ENCODE measurements at regions not wholly inside any gene's neighbourhood (a gene's known extent, or its start where the extent isn't known, plus 50 kb on each side); places are given as distances from the start of the nearest gene placed in this dataset.
"Not testable (repeated sequence)": the region's sequence is repeated elsewhere in the genome, so short reads cannot be mapped to it uniquely, and the experiment has no call there.

DNA sequence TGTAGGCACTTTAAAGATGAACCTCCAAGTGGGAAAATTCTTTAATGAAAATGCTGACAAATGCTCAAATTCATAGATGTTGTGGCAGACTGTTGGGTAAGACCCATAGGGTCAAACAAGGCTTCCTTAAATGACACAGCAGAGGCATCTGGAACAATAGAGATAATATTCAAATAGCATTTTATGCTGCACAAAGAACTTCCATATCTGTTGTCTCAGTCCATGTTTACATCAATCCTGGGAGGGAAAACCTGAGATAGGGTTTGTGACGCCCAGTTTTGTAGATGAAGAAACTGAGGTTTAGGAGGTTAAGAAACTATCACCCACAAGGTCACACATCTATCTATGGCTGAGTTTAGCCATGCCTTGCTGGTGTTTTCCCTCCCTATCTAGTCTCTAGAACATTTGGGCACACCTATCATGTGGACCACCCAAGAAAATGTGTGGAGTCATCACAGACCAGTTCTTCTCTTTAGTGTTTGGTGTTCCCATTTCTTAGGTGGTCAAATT lies 106.4 kb downstream of the EHF start:
- DNase-seq (ENCODE audit: extremely low spot score): no peak
- POLR2A ChIA-PET: no interaction called here
- CTCF ChIA-PET: no interaction called here
- TF ChIP-seq LEF1 (IDR thresholded peaks at IDR 0.05; ENCODE audit: borderline replicate concordance) (no peak), CTBP1 (IDR thresholded peaks at IDR 0.05; ENCODE audit: borderline replicate concordance) (no peak), SP1 (IDR thresholded peaks at IDR 0.05) (no peak), FOXK2 (IDR thresholded peaks at IDR 0.05) (no peak), L3MBTL2 (conservative IDR thresholded peaks at IDR 0.05) (no peak), FOXA1 (IDR thresholded peaks at IDR 0.05) (no peak), HDGF (IDR thresholded peaks at IDR 0.05; ENCODE audit: borderline replicate concordance) (no peak), BHLHE40 (IDR thresholded peaks at IDR 0.05; ENCODE audit: borderline replicate concordance) (no peak)

DNA sequence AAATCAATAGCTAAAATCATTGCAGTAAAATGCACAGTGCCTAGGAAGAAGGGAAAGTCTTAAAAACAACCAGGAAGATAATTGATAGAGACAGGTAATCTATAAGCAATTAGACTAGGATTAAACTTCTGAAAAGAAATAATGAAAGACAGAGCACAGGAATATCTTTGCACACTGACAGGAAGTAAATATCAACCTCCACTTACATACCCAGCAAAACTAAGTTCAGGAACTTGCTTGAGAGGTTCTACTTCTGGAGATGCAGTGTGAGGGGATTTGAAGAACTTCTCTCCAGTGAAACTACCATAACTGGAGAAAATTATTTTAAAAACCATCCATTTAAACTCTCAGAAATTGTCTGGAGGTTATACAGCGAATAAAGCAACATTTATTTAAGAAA lies 104.1 kb downstream of the EHF start:
- ChIA-PET POLR2A (no interaction called here), CTCF (no interaction called here)
- TF ChIP-seq BHLHE40 (IDR thresholded peaks at IDR 0.05; ENCODE audit: borderline replicate concordance) (no peak), FOXM1 (IDR thresholded peaks at IDR 0.05; ENCODE audit: borderline replicate concordance) (no peak), ELF4 (IDR thresholded peaks at IDR 0.05) (no peak), HDGF (IDR thresholded peaks at IDR 0.05; ENCODE audit: borderline replicate concordance) (no peak), FOXK2 (IDR thresholded peaks at IDR 0.05) (no peak), SP1 (IDR thresholded peaks at IDR 0.05) (no peak), NFRKB (IDR thresholded peaks at IDR 0.05) (no peak), L3MBTL2 (conservative IDR thresholded peaks at IDR 0.05) (no peak), TARDBP (IDR thresholded peaks at IDR 0.05) (no peak), ARNT (IDR thresholded peaks at IDR 0.05) (no peak), ZNF384 (IDR thresholded peaks at IDR 0.05) (no peak), PKNOX1 (IDR thresholded peaks at IDR 0.05) (no peak), CTBP1 (IDR thresholded peaks at IDR 0.05; ENCODE audit: borderline replicate concordance) (no peak), SUZ12 (IDR thresholded peaks at IDR 0.05) (no peak), FOXA1 (IDR thresholded peaks at IDR 0.05) (no peak), LEF1 (IDR thresholded peaks at IDR 0.05; ENCODE audit: borderline replicate concordance) (no peak)

DNA sequence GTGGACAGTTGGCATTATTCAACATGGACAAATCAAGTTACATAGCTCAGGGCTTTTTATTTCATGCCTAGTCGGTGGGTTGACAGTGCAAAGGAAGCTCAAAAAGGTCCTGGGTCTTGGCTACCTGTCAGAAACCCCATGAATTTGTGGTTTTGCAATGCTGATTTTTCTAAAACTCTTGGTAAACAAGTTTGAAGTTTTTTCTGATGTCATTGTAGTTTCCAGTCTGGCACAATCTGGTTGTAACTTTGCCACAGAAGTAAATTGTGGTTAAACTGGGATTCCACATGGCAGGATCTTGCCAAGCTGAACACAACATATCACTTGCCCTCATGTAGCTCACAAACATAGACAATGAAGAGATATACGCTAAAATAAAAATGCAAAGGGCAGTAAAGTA lies 100.8 kb downstream of the EHF start:
- TF ChIP-seq FOXM1 (IDR thresholded peaks at IDR 0.05; ENCODE audit: borderline replicate concordance) (no peak), SP1 (IDR thresholded peaks at IDR 0.05) (no peak), SUZ12 (IDR thresholded peaks at IDR 0.05) (no peak), HDGF (IDR thresholded peaks at IDR 0.05; ENCODE audit: borderline replicate concordance) (no peak), LEF1 (IDR thresholded peaks at IDR 0.05; ENCODE audit: borderline replicate concordance) (no peak), TARDBP (IDR thresholded peaks at IDR 0.05) (no peak), CTBP1 (IDR thresholded peaks at IDR 0.05; ENCODE audit: borderline replicate concordance) (no peak), FOXK2 (IDR thresholded peaks at IDR 0.05) (no peak), ARNT (IDR thresholded peaks at IDR 0.05) (no peak), L3MBTL2 (conservative IDR thresholded peaks at IDR 0.05) (no peak), ZNF384 (IDR thresholded peaks at IDR 0.05) (no peak), BHLHE40 (IDR thresholded peaks at IDR 0.05; ENCODE audit: borderline replicate concordance) (no peak), PKNOX1 (IDR thresholded peaks at IDR 0.05) (no peak), FOXA1 (IDR thresholded peaks at IDR 0.05) (no peak), ELF4 (IDR thresholded peaks at IDR 0.05) (no peak), NFRKB (IDR thresholded peaks at IDR 0.05) (no peak)
- ChIA-PET POLR2A (no interaction called here), CTCF (no interaction called here)
- DNase-seq (ENCODE audit: extremely low spot score): no peak

More for the DNA sequence above, 104.1 kb downstream of the EHF start:
- DNase-seq (ENCODE audit: extremely low spot score): no peak

- POLR2A ChIA-PET: no interaction called here
- no peak for TF ChIP-seq ELF4 (IDR thresholded peaks at IDR 0.05)
- no peak for TF ChIP-seq SUZ12 (IDR thresholded peaks at IDR 0.05)
- TF ChIP-seq TARDBP (IDR thresholded peaks at IDR 0.05): no peak
- no peak for TF ChIP-seq FOXM1 (IDR thresholded peaks at IDR 0.05; ENCODE audit: borderline replicate concordance)
- TF ChIP-seq LEF1 (IDR thresholded peaks at IDR 0.05; ENCODE audit: borderline replicate concordance): no peak
- no peak for DNase-seq (ENCODE audit: extremely low spot score)
- CTCF ChIA-PET: no interaction called here
These were observed 98.5 kb downstream of the EHF start for GRCh38 chr11:34719303-34719848.

GRCh38 chr11:34713631-34714030 lies 92.7 kb downstream of the EHF start:
- CTCF ChIA-PET; POLR2A ChIA-PET; DNase-seq (ENCODE audit: extremely low spot score): not testable (repeated sequence)

Data from HEK293T (cell line).